Esophagus (tissue), 2 donors: ENCODE measurements at regions not wholly inside any gene's neighbourhood (a gene's known extent, or its start where the extent isn't known, plus 50 kb on each side); places are given as distances from the start of the nearest gene placed in this dataset.

ENCODE experiments used
- H3K27ac ChIP-seq, 2 donors: one replicate each; pipeline ENCODE4 v1.5.1; 2013; ENCODE audit warnings: low read depth in 2 of 2, mild to moderate bottlenecking in 2 of 2, inconsistent platforms in 1 of 2, low read length in 1 of 2, moderate library complexity in 1 of 2
- H3K27me3 ChIP-seq, 2 donors: one replicate each; pipeline ENCODE4 v1.6.1; 2013; ENCODE audit warnings: low read length in 2 of 2, control low read depth in 1 of 2, mild to moderate bottlenecking in 1 of 2; ENCODE audit not compliant: insufficient read depth in 2 of 2, control insufficient read depth in 1 of 2
- H3K36me3 ChIP-seq, 2 donors: one replicate each; pipeline ENCODE4 v1.6.1; 2013; ENCODE audit warnings: low read length in 1 of 2; ENCODE audit not compliant: control insufficient read depth in 2 of 2, insufficient read depth in 2 of 2
- H3K4me1 ChIP-seq, 2 donors: one replicate each; pipeline ENCODE4 v1.6.1; 2013; ENCODE audit warnings: low read length in 1 of 2; ENCODE audit not compliant: control insufficient read depth in 2 of 2, insufficient read depth in 2 of 2
- H3K4me3 ChIP-seq, 2 donors: one replicate each; pipeline ENCODE4 v1.5.1; 2013; ENCODE audit warnings: low read length in 2 of 2, mild to moderate bottlenecking in 2 of 2, low read depth in 1 of 2, moderate library complexity in 1 of 2
- H3K9me3 ChIP-seq, 2 donors: one replicate each; pipeline ENCODE4 v1.6.1; 2013; ENCODE audit warnings: mild to moderate bottlenecking in 2 of 2, low read depth in 1 of 2, low read length in 1 of 2, moderate library complexity in 1 of 2; ENCODE audit not compliant: control insufficient read depth in 2 of 2, insufficient read depth in 1 of 2
- WGBS, 2 donors: extraction: QIAGEN DNeasy Blood & Tissue Kit; methylation state at CpG; one replicate each; pipeline ENCODE4 v1.1.7; 2013; 5-methylcytosine and 5-hydroxymethylcytosine counted together
- donor health status: healthy with polysubstance abuse.
- donor health status: Bipolar disorder and iron deficiency.

- WGBS, 2 donors: 83 to 84% methylated on average over 6 of the region's 6 CpGs
- no peaks in the 10 kb centered on the region for H3K9me3 ChIP-seq
- H3K4me1 ChIP-seq: no peaks in the 10 kb centered on the region
- H3K4me3 ChIP-seq: no peak overlapping the region
- no peak overlapping the region for H3K27ac ChIP-seq
- no peaks in the 10 kb centered on the region for H3K27me3 ChIP-seq
- H3K36me3 ChIP-seq: no peaks in the 10 kb centered on the region
These were observed 215.0 kb upstream of the AGAP1 start for GRCh38 chr2:235278771-235279355.

- WGBS, 2 donors: 83 to 87% methylated on average over 1 of the region's 1 CpG
- no peaks in the 10 kb centered on the region for H3K27me3 ChIP-seq
- H3K4me3 ChIP-seq: no peak overlapping the region
- no peaks in the 10 kb centered on the region for H3K36me3 ChIP-seq
- no peaks in the 10 kb centered on the region for H3K9me3 ChIP-seq
- no peak overlapping the region for H3K27ac ChIP-seq
- H3K4me1 ChIP-seq: no peaks in the 10 kb centered on the region
These were observed 213.9 kb upstream of the AGAP1 start for GRCh38 chr2:235279965-235280364.

DNA sequence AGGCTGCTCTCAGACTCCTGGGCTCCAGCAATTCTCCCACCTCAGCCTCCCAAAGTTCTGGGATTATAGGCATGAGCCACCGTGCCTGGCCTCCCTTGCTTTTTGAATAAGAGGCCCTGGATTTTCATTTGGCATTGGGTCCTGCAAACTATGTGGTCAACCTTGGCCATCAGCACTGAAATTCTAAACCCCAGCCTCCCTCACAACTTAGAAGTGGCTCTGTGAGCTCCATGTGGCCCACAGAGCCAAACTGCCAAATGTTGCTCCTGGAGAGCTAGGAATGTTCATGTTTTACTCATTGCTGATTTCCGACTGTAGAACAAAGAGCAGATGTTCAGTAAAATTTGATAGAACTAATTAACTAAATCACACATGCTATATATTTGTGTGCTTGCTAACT, 210.6 kb upstream of the AGAP1 start:
- Histone ChIP-seq H3K4me1 (no peaks in the 10 kb centered on the region), H3K27ac (no peak overlapping the region), H3K27me3 (no peaks in the 10 kb centered on the region), H3K9me3 (no peaks in the 10 kb centered on the region), H3K36me3 (no peaks in the 10 kb centered on the region), H3K4me3 (no peak overlapping the region)
- 77 to 83% methylated on average over 2 of the region's 2 CpGs for WGBS, 2 donors

- Histone ChIP-seq H3K4me3 (no peak overlapping the region), H3K27ac (no peak overlapping the region), H3K9me3 (no peaks in the 10 kb centered on the region), H3K4me1 (no peaks in the 10 kb centered on the region), H3K36me3 (no peaks in the 10 kb centered on the region), H3K27me3 (no peaks in the 10 kb centered on the region)
- 82 to 83% methylated on average over 3 of the region's 3 CpGs for WGBS, 2 donors
These were observed 207.0 kb upstream of the AGAP1 start for GRCh38 chr2:235286622-235287374.

- H3K9me3 ChIP-seq: no peaks in the 10 kb centered on the region
- H3K27ac ChIP-seq: no peak overlapping the region
- H3K27me3 ChIP-seq: no peaks in the 10 kb centered on the region
- H3K4me1 ChIP-seq: no peaks in the 10 kb centered on the region
- H3K36me3 ChIP-seq: no peaks in the 10 kb centered on the region
- 67 to 74% methylated on average over 6 of the region's 6 CpGs for WGBS, 2 donors
- H3K4me3 ChIP-seq: no peak overlapping the region
These were observed 206.5 kb upstream of the AGAP1 start for GRCh38 chr2:235287375-235287733.

DNA sequence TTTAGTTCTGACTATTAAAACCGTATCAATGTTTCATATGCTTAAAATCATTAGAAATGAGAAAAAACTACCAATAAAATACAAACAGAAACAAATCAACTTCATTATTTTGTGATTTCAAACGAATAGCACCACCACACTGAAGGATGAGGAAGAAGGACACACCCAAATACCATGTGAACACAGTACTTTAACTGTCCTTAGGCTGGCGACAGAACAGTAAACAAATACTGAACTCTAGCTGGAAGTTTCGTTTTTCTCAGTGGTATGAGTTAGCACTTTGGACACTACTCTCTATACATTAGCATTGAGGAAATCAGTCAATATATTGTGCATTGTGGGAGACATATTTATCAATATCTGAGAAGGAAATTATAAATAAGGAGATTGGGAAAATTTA, 202.4 kb upstream of the AGAP1 start:
- Histone ChIP-seq H3K36me3 (no peaks in the 10 kb centered on the region), H3K4me1 (no peaks in the 10 kb centered on the region), H3K27ac (no peak overlapping the region), H3K27me3 (no peaks in the 10 kb centered on the region), H3K4me3 (no peak overlapping the region), H3K9me3 (no peaks in the 10 kb centered on the region)
- WGBS, 2 donors: 44 to 52% methylated on average over 4 of the region's 4 CpGs

DNA sequence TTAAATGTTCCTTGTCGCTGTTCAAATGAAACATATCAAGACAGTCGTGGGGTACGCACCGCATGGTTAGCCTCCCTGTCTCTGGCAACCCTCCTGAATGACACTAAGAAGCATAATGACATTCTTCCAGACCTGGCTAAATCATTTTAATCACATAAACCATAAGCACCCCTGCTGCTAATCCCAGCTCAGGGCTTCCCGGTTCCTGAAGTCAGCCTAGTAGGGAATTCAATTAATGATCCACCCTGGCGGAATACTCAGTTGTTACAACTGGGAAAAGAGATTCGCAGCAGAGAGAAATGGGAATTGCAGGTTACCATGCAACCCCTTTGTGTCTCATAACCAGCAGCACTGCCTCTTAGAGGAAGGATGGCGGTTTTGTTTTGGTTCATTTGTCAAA, 200.8 kb upstream of the AGAP1 start:
- Histone ChIP-seq H3K27me3 (no peaks in the 10 kb centered on the region), H3K9me3 (no peaks in the 10 kb centered on the region), H3K36me3 (no peaks in the 10 kb centered on the region), H3K4me3 (no peak overlapping the region), H3K4me1 (no peaks in the 10 kb centered on the region), H3K27ac (no peak overlapping the region)
- WGBS, 2 donors: 86 to 87% methylated on average over 8 of the region's 8 CpGs

DNA sequence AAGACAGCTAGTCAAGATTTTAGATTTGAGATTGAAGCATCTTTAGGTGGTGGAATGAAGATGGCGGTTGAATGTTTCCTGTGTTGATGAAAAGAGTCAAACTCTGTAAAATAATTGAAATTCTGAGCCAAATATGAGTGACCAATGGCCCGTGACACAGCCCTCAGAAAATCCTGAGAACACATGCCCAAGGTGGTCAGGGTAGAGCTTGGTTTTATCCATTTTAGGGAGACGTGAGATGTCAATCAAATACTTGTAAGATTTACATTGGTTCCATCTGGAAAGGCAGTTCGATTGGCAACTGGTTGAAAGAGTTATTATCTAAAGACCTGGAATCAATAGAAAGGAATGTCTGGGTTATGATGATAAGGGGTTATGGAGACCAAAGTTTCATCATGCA, 198.0 kb upstream of the AGAP1 start:
- no peak overlapping the region for H3K27ac ChIP-seq
- 82 to 84% methylated on average over 4 of the region's 4 CpGs for WGBS, 2 donors
- H3K27me3 ChIP-seq: no peaks in the 10 kb centered on the region
- no peak overlapping the region for H3K4me3 ChIP-seq
- H3K36me3 ChIP-seq: no peaks in the 10 kb centered on the region
- no peaks in the 10 kb centered on the region for H3K4me1 ChIP-seq
- no peaks in the 10 kb centered on the region for H3K9me3 ChIP-seq

GRCh38 chr2:235300368-235301201, 193.3 kb upstream of the AGAP1 start:
- no peaks in the 10 kb centered on the region for H3K36me3 ChIP-seq
- H3K4me3 ChIP-seq: no peak overlapping the region
- H3K4me1 ChIP-seq: no peaks in the 10 kb centered on the region
- H3K27ac ChIP-seq: no peak overlapping the region
- 61 to 64% methylated on average over 15 to 16 of the region's 16 CpGs for WGBS, 2 donors
- H3K27me3 ChIP-seq: no peaks in the 10 kb centered on the region
- no peaks in the 10 kb centered on the region for H3K9me3 ChIP-seq
